ENCODE measurements at regions not wholly inside any gene's neighbourhood (a gene's known extent, or its start where the extent isn't known, plus 50 kb on each side); places are given as distances from the start of the nearest gene placed in this dataset.

DNA sequence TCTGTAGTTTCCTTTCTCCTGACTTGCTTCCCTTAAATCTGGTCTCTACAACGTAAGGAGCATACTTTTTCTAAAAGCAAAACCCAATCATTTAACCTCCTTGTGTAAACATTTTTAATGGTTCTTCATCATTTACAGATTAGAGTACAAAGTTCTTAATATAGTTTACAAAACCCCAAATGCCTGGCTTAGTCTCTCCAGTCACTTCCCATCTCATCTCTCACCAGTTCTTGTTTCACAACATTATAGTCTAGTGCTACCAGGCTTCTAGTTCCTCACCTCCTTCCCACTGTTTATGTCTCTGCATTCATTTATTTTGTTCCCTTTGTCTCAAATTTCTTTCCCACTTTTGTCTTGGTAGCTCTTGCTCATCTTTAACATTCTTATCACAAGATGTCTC, 168.4 kb downstream of the FASLG start:
- TF ChIP-seq, protein P1, sequence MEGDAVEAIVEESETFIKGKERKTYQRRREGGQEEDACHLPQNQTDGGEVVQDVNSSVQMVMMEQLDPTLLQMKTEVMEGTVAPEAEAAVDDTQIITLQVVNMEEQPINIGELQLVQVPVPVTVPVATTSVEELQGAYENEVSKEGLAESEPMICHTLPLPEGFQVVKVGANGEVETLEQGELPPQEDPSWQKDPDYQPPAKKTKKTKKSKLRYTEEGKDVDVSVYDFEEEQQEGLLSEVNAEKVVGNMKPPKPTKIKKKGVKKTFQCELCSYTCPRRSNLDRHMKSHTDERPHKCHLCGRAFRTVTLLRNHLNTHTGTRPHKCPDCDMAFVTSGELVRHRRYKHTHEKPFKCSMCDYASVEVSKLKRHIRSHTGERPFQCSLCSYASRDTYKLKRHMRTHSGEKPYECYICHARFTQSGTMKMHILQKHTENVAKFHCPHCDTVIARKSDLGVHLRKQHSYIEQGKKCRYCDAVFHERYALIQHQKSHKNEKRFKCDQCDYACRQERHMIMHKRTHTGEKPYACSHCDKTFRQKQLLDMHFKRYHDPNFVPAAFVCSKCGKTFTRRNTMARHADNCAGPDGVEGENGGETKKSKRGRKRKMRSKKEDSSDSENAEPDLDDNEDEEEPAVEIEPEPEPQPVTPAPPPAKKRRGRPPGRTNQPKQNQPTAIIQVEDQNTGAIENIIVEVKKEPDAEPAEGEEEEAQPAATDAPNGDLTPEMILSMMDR (optimal IDR thresholded peaks at IDR 0.05 in 1 of 3, IDR thresholded peaks at IDR 0.05 in 1 of 3, conservative IDR thresholded peaks at IDR 0.05 in 1 of 3; ENCODE audit: extremely low read depth in 1 of 3, insufficient read depth in 2 of 3, low read length in 3 of 3), result no peak
- no peak for TF ChIP-seq EZH2 (IDR thresholded peaks at IDR 0.05; ENCODE audit: low read length)
